ENCODE measurements at regions not wholly inside any gene's neighbourhood (a gene's known extent, or its start where the extent isn't known, plus 50 kb on each side); places are given as distances from the start of the nearest gene placed in this dataset.

- ATAC-seq (no peak), DNase-seq (no peak)
- intact Hi-C loops (cut with DNase I): no loop called here
Observed at GRCh38 chr9:135020481-135021392, 66.7 kb upstream of the OLFM1 start.

GRCh38 chr9:135021393-135021789, 66.1 kb upstream of the OLFM1 start:
- intact Hi-C loops (cut with DNase I): no loop called here
- DNase-seq (no peak), ATAC-seq (no peak)

DNA sequence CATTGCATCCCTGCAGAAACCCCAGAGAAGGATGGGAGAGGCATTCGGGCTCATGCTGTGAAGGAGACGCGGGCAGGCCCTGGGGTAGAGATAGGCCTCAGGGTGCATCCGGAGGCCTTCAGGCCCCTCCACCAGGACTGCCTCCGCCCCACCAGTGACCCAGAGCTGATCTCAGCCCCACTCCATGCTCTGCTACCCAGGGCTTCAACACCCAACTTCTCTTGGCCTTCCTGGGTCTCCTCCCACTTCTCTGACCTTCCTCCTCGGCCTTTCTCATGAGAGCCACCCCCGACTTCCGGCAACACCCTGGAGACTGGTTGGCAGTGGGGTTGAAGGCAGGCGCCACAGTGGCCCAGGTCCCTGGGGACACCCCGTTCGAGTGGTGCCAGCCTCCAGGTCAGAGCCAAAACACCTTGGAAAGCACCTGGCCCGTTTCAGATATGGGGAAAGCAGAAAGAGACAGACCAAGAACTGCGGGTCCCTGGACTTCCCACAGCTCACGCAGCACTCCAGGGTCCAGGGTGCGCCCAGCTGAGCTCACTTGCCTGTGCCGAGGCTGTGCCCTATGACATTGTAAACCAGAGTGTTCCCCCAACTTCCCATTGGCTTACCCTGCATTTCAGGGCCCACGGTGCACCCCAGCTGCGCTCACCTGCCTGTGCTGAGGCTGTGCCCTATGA, 65.1 kb upstream of the OLFM1 start:
- DNase-seq: no peak
- intact Hi-C loops (cut with DNase I): no loop called here
- no peak for ATAC-seq

GRCh38 chr9:135023088-135023785, 64.2 kb upstream of the OLFM1 start:
- intact Hi-C loops (cut with DNase I): no loop called here
- DNase-seq (no peak), ATAC-seq (peak in 1 of 2 donors; percentile 49)

- ATAC-seq: no peak
- no peak for DNase-seq
- intact Hi-C loops (cut with DNase I): no loop called here
Observed at GRCh38 chr9:135023786-135024405, 63.6 kb upstream of the OLFM1 start.

GRCh38 chr9:135029463-135029862, 58.0 kb upstream of the OLFM1 start:
- intact Hi-C loops (cut with DNase I): no loop called here
- ATAC-seq (no peak), DNase-seq (no peak)

GRCh38 chr9:135029871-135030565, 57.5 kb upstream of the OLFM1 start:
- DNase-seq: no peak
- ATAC-seq: no peak
- intact Hi-C loops (cut with DNase I): no loop called here

- ATAC-seq (no peak), DNase-seq (no peak)
- intact Hi-C loops (cut with DNase I): no loop called here
Observed at GRCh38 chr9:135030566-135031226, 56.8 kb upstream of the OLFM1 start.

- ATAC-seq: no peak
- no peak for DNase-seq
- intact Hi-C loops (cut with DNase I): no loop called here
Observed at GRCh38 chr9:135032041-135032835, 55.2 kb upstream of the OLFM1 start.

DNA sequence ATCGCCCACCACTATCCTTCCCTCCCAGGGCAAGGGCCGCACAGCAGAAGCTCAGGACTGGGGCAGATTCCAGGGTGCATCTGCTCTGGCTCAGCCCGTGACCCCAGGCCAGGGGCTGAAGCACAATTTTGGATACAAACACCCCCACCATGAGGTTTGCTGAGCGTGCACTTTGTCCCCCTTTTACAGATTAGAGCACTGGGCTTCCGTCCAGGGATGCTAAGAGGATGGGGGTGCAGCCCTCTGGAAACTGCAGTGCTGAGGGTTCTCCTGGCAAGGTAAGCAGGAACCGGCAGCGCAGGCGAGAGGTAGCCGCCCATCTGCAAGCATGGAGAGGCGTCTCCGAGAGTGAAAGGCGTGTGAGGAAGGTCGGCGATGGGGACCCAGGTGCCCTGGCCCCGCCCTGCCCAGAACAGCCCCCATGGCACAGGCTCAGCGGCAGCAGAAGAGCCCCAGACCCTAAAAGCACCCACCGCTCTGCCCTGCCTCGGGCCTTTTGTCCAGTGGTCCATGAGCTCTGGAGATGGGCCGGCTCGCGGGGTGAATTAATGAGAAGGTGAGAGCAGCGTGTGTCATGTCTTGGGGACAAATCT, 54.5 kb upstream of the OLFM1 start:
- ATAC-seq: no peak
- no peak for DNase-seq
- intact Hi-C loops (cut with DNase I): no loop called here

DNA sequence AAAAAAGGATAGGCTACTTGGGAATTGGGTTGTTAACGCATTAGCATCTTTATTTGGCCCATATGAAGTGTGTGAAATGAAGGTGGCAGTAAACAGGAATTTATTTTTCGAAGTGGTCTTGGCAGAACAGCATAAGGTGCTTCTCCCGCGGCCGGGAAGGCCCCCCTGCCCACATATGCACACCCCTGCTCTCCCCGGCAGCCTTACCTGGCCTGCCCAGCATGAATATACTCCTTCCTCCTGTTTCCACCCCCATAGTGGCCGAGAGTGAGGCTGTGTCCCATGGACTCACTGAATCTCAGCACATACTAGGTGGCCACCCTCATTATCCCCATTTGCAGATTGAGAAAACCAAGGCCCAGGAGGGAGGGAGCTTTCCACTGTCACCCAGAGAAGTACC, 54.0 kb upstream of the OLFM1 start:
- DNase-seq (no peak), ATAC-seq (no peak)
- intact Hi-C loops (cut with DNase I): no loop called here

DNA sequence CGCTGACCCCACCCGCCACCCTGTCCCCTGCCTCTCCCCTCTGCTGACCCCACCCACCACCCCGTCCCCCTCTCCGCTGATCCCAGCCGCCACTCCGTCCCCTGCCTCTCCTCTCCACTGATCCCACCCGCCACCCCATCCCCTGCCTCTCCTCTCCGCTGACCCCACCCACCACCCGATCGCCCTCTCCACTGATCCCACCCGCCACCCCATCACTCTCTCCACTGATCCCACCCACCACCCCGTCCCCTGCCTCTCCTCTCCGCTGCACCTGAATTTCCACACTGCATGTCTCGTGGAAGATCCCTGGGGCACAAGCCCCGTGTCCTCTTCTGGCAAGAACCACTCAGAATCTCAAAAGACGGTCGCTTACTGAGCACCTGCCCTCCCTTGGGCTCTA, 53.4 kb upstream of the OLFM1 start:
- intact Hi-C loops (cut with DNase I): no loop called here
- ATAC-seq: no peak
- no peak for DNase-seq

GRCh38 chr9:135035781-135036760, 51.4 kb upstream of the OLFM1 start:
- intact Hi-C loops (cut with DNase I): no loop called here
- no peak for DNase-seq
- no peak for ATAC-seq

- ATAC-seq (no peak), DNase-seq (no peak)
- intact Hi-C loops (cut with DNase I): no loop called here
Observed at GRCh38 chr9:135036861-135037465, 50.5 kb upstream of the OLFM1 start.

GRCh38 chr9:135037521-135038250, 49.8 kb upstream of the OLFM1 start:
- DNase-seq (no peak), ATAC-seq (no peak)
- intact Hi-C loops (cut with DNase I): no loop called here

All from left cardiac atrium (tissue), 4 donors.